22Rv1 (cell line): ENCODE measurements at regions not wholly inside any gene's neighbourhood (a gene's known extent, or its start where the extent isn't known, plus 50 kb on each side); places are given as distances from the start of the nearest gene placed in this dataset.

Source experiments
- CTCF ChIP-seq: fragments of 450-650 bp; IDR thresholded peaks from 2 replicates; pipeline ENCODE4 v1.5.1; 2017; ENCODE audit warnings: mild to moderate bottlenecking
- ZFX ChIP-seq: fragments of 450-650 bp; IDR thresholded peaks from 2 replicates; pipeline ENCODE4 v1.6.1; 2017; ENCODE audit warnings: antibody characterized with exemption, borderline replicate concordance

- TF ChIP-seq CTCF = no peak
- TF ChIP-seq ZFX = no peak
Observed at GRCh38 chr6:105832313-105832761, 253.8 kb upstream of the PRDM1 start.
